NB4 (cell line): ENCODE measurements at regions not wholly inside any gene's neighbourhood (a gene's known extent, or its start where the extent isn't known, plus 50 kb on each side); places are given as distances from the start of the nearest gene placed in this dataset.

ENCODE experiments used
- POLR2A ChIP-seq: IDR thresholded peaks from 2 replicates; pipeline ENCODE4 v1.6.1; 2011; ENCODE audit warnings: mild to moderate bottlenecking; ENCODE audit not compliant: insufficient read length; ENCODE audit errors: extremely low read depth
- TF ChIP-seq, protein P1 (sequence below): IDR thresholded peaks from one replicate; pipeline ENCODE4 v1.5.1; 2012; ENCODE audit warnings: low read depth, low read length
- TF ChIP-seq, protein P2 (sequence below): IDR thresholded peaks from 2 replicates; pipeline ENCODE4 v1.6.1; 2011; ENCODE audit warnings: low read depth, low read length

DNA sequence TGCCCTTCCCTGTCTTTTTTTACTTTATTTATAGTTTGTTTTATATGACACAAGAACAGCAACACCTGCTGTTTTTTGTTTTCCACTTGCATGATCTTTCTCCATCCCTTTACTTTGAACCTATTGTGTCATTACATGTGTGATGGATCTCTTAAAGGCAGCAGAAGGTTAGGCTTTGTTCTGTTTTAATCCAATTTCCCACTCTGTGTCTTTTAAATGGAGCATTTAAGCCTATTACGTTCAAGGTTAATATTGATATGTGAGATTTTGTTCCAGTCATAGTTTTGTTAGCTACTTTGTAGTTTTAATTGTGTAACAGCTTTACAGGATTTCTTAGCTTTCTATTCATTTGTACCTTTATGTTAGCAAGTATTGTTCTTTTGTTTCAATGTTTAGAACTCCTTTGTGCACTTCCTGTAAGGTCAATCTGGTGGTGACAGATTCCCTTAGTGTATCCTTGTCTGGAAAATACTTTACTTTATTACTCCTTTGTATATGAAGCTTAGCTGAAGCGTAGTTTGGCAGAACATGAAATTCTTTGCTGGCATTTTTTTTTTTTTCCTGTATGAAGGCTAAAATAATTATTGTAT is 1443.0 kb upstream of the LRRTM1 start:
- TF ChIP-seq, protein P1, sequence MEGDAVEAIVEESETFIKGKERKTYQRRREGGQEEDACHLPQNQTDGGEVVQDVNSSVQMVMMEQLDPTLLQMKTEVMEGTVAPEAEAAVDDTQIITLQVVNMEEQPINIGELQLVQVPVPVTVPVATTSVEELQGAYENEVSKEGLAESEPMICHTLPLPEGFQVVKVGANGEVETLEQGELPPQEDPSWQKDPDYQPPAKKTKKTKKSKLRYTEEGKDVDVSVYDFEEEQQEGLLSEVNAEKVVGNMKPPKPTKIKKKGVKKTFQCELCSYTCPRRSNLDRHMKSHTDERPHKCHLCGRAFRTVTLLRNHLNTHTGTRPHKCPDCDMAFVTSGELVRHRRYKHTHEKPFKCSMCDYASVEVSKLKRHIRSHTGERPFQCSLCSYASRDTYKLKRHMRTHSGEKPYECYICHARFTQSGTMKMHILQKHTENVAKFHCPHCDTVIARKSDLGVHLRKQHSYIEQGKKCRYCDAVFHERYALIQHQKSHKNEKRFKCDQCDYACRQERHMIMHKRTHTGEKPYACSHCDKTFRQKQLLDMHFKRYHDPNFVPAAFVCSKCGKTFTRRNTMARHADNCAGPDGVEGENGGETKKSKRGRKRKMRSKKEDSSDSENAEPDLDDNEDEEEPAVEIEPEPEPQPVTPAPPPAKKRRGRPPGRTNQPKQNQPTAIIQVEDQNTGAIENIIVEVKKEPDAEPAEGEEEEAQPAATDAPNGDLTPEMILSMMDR = no peak
- no peak for TF ChIP-seq POLR2A
- TF ChIP-seq, protein P2, sequence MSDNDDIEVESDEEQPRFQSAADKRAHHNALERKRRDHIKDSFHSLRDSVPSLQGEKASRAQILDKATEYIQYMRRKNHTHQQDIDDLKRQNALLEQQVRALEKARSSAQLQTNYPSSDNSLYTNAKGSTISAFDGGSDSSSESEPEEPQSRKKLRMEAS = no peak
